A549 (cell line): ENCODE measurements at regions not wholly inside any gene's neighbourhood (a gene's known extent, or its start where the extent isn't known, plus 50 kb on each side); places are given as distances from the start of the nearest gene placed in this dataset.

Experiments used
- ATAC-seq, 2 experiments: fragments of 200-7000 bp in 1 of 2; fragments of >200 bp in 1 of 2; cut with Nextera tagmentation in 1 of 2; cut with Tn5 transposase in 1 of 2; 3 replicates each; pipeline versions ENCODE4 v1.8.0 to v1.9.1; 2018 to 2020; ENCODE audit warnings: mild to moderate bottlenecking in 1 of 2, moderate library complexity in 1 of 2
- CTCF ChIA-PET: fragments of 300-600 bp; sonication (Branson Sonifier 250); formaldehyde crosslinking; extraction: SDS; loops from one replicate; lab custom pipeline; 2021; ENCODE audit warnings: antibody characterized with exemption, inconsistent platforms; lab: Yijun Ruan, JAX
- POLR2A ChIA-PET: fragments of 350-600 bp; formaldehyde crosslinking; extraction: SDS; loops from one replicate; lab custom pipeline; 2021; ENCODE audit warnings: antibody characterized with exemption, inconsistent platforms; lab: Yijun Ruan, JAX
- DNase-seq, 2 experiments: peaks; one replicate each; pipeline versions ENCODE4 v3.0.0 to v3.0.0-alpha.2; 2011 to 2016; ENCODE audit warnings: low read depth in 1 of 2, low spot score in 1 of 2
- FAIRE-seq: peaks from 2 replicates; lab custom pipeline; 2011; peaks lifted over from hg19 to GRCh38; lab: Jason Lieb, UNC
- H3K27ac ChIP-seq, 2 experiments: fragments of >200 bp; sonication (Bioruptor Twin); formaldehyde crosslinking; 3 replicates each; pipeline ENCODE4 v1.5.1; 2016 to 2017
- H3K4me1 ChIP-seq: fragments of >200 bp; sonication (Bioruptor Twin); formaldehyde crosslinking; 3 replicates; pipeline ENCODE4 v1.6.1; 2016
- H3K4me2 ChIP-seq: fragments of >200 bp; sonication (Bioruptor Twin); formaldehyde crosslinking; 3 replicates; pipeline ENCODE4 v1.6.1; 2016
- H3K4me3 ChIP-seq: fragments of >200 bp; sonication (Bioruptor Twin); formaldehyde crosslinking; 3 replicates; pipeline ENCODE4 v1.5.1; 2016
- H3K9me3 ChIP-seq: fragments of >200 bp; sonication (Bioruptor Twin); formaldehyde crosslinking; 3 replicates; pipeline ENCODE4 v1.6.1; 2016
- CEBPB ChIP-seq, 2 experiments: fragments of >200 bp in 1 of 2; sonication (Bioruptor Twin) in 1 of 2; formaldehyde crosslinking in 1 of 2; IDR thresholded peaks; 2 replicates each; pipeline ENCODE4 v1.6.1; 2012 to 2016
- CTCF ChIP-seq: fragments of >200 bp; sonication (Bioruptor Twin); formaldehyde crosslinking; IDR thresholded peaks from 3 replicates; pipeline ENCODE4 v1.5.1; 2016
- EHMT2 ChIP-seq: fragments of 200-600 bp; sonication (generic); IDR thresholded peaks from 2 replicates; pipeline ENCODE4 v1.6.1; 2016; ENCODE audit warnings: antibody characterized with exemption, low read depth, mild to moderate bottlenecking, moderate library complexity
- FOSL2 ChIP-seq, 2 experiments: fragments of 450-650 bp in 1 of 2; fragments of >200 bp in 1 of 2; sonication (Bioruptor Twin) in 1 of 2; formaldehyde crosslinking; IDR thresholded peaks; 2 replicates each; pipeline versions ENCODE4 v1.5.0 to v1.6.1; 2016 to 2020; ENCODE audit warnings: mild to moderate bottlenecking in 1 of 2, moderate library complexity in 1 of 2
- HDAC2 ChIP-seq: fragments of 200-600 bp; sonication (generic); IDR thresholded peaks from 2 replicates; pipeline ENCODE4 v1.6.1; 2016
- HEYL ChIP-seq: fragments of 250-450 bp; sonication (Bioruptor Pico); IDR thresholded peaks from 2 replicates; pipeline ENCODE4 v1.8.0; 2021; ENCODE audit warnings: mild to moderate bottlenecking, moderate library complexity
- HOXB5 ChIP-seq: fragments of 250-450 bp; sonication (Bioruptor Pico); IDR thresholded peaks from 2 replicates; pipeline ENCODE4 v1.5.0; 2020; ENCODE audit warnings: mild to moderate bottlenecking, moderate library complexity
- NPAS2 ChIP-seq: fragments of 250-450 bp; sonication (Bioruptor Pico); IDR thresholded peaks from 2 replicates; pipeline ENCODE4 v1.8.0; 2022; ENCODE audit warnings: mild to moderate bottlenecking, moderate library complexity, borderline replicate concordance
- PBX3 ChIP-seq: IDR thresholded peaks from 2 replicates; pipeline ENCODE4 v1.6.1; 2012
- PHF8 ChIP-seq: fragments of 200-600 bp; sonication (generic); IDR thresholded peaks from 2 replicates; pipeline ENCODE4 v1.6.1; 2016; ENCODE audit warnings: low read depth, mild to moderate bottlenecking, antibody characterized with exemption, moderate library complexity, borderline replicate concordance
- RAD21 ChIP-seq, 2 experiments: fragments of >200 bp in 1 of 2; sonication (Bioruptor Twin) in 1 of 2; formaldehyde crosslinking in 1 of 2; IDR thresholded peaks in 1 of 2; conservative IDR thresholded peaks in 1 of 2; 2 replicates in 1 of 2; 3 replicates in 1 of 2; pipeline ENCODE4 v1.6.1; 2012 to 2018; ENCODE audit warnings: inconsistent platforms in 1 of 2
- RCOR1 ChIP-seq: fragments of 150-350 bp; IDR thresholded peaks from 2 replicates; pipeline ENCODE4 v1.6.1; 2014; ENCODE audit warnings: antibody characterized with exemption, low read length, low read depth
- REST ChIP-seq: fragments of 200-600 bp; sonication (generic); IDR thresholded peaks from 2 replicates; pipeline ENCODE4 v1.6.1; 2016; ENCODE audit warnings: antibody characterized with exemption, mild to moderate bottlenecking, moderate library complexity
- RNF2 ChIP-seq: fragments of 200-600 bp; sonication (generic); IDR thresholded peaks from 2 replicates; pipeline ENCODE4 v1.6.1; 2016; ENCODE audit warnings: low read depth, mild to moderate bottlenecking, antibody characterized with exemption, moderate library complexity, borderline replicate concordance
- ZFP36 ChIP-seq: fragments of 450-650 bp; IDR thresholded peaks from 2 replicates; pipeline ENCODE4 v1.6.1; 2014; ENCODE audit warnings: borderline replicate concordance; ENCODE audit not compliant: partially characterized antibody
- WGBS: methylation state at CpG from one replicate; pipeline ENCODE4 v1.1.6; 2017; ENCODE audit errors: missing lambda C conversion rate; 5-methylcytosine and 5-hydroxymethylcytosine counted together

- TF ChIP-seq CTCF (no peak), PBX3 (no peak), CEBPB (IDR thresholded peaks at IDR 0.05) (no peak)
- TF ChIP-seq, all 56 proteins: peak for 0
Observed at GRCh38 chr7:10824154-10824553, 149.5 kb upstream of the PHF14 start (continued).

GRCh38 chr7:10838228-10838627 is 135.4 kb upstream of the PHF14 start:
- 2% methylated on average over 1 of the region's 1 CpG for WGBS
- no peak overlapping the region for H3K4me2 ChIP-seq
- ChIA-PET CTCF (interaction anchor here (1.1 kb wide), 1 partner anchor 12 kb away, joined by 3 read pairs; no protein-coding TSS in a partner anchor), POLR2A (no interaction called here)
- FAIRE-seq (no peak), DNase-seq (no peak), ATAC-seq (no peak)
- H3K4me1 ChIP-seq: no peaks in the 10 kb centered on the region
- H3K4me3 ChIP-seq: no peak overlapping the region
- H3K9me3 ChIP-seq: no peaks in the 10 kb centered on the region
- TF ChIP-seq RAD21 (conservative IDR thresholded peaks at IDR 0.05 in 1 of 2, IDR thresholded peaks at IDR 0.05 in 1 of 2): no peak
- TF ChIP-seq HOXB5 (CRISPR knock-in tag): no peak
- H3K27ac ChIP-seq: no peak overlapping the region

- no peaks in the 10 kb centered on the region for H3K9me3 ChIP-seq
- DNase-seq (no peak), FAIRE-seq (no peak), ATAC-seq (no peak)
- no peaks in the 10 kb centered on the region for H3K4me1 ChIP-seq
- no peak overlapping the region for H3K4me3 ChIP-seq
- POLR2A ChIA-PET: no interaction called here
- TF ChIP-seq ZFP36 (no peak), NPAS2 (CRISPR knock-in tag) (no peak)
- 33% methylated on average over 2 of the region's 2 CpGs for WGBS
- no peak overlapping the region for H3K27ac ChIP-seq
- no peak overlapping the region for H3K4me2 ChIP-seq
- CTCF ChIA-PET: no interaction called here
Observed at GRCh38 chr7:10845225-10845624, 128.4 kb upstream of the PHF14 start.

- no peaks in the 10 kb centered on the region for H3K4me1 ChIP-seq
- TF ChIP-seq EHMT2 (no peak), RNF2 (no peak), HEYL (CRISPR knock-in tag) (no peak), HDAC2 (no peak), RCOR1 (no peak), PHF8 (no peak)
- DNase-seq: no peak
- no peak for ATAC-seq
- WGBS: 72% methylated on average over 5 of the region's 16 CpGs
- H3K9me3 ChIP-seq: no peaks in the 10 kb centered on the region
- no peak for FAIRE-seq
- H3K27ac ChIP-seq: no peak overlapping the region
- H3K4me2 ChIP-seq: no peak overlapping the region
- ChIA-PET POLR2A (no interaction called here), CTCF (no interaction called here)
- no peak overlapping the region for H3K4me3 ChIP-seq
Observed at GRCh38 chr7:10855583-10855982, 118.1 kb upstream of the PHF14 start.

GRCh38 chr7:10860516-10860915 is 113.2 kb upstream of the PHF14 start:
- POLR2A ChIA-PET: no interaction called here
- Histone ChIP-seq H3K27ac (no peak overlapping the region), H3K9me3 (no peaks in the 10 kb centered on the region)
- no peak for TF ChIP-seq REST
- TF ChIP-seq FOSL2 (IDR thresholded peaks at IDR 0.05): 0 out of 2 replicates have a peak, but pooled peaks have one; percentile 6
- TF ChIP-seq FOSL2 (CRISPR knock-in tag; IDR thresholded peaks at IDR 0.05): no peak
- TF ChIP-seq, all 56 proteins: peak for 1
- no peaks in the 10 kb centered on the region for H3K4me1 ChIP-seq
- no peak overlapping the region for H3K4me2 ChIP-seq
- CTCF ChIA-PET: no interaction called here
- H3K4me3 ChIP-seq: no peak overlapping the region
- no peak for FAIRE-seq
- DNase-seq: no peak
- ATAC-seq: no peak
- WGBS: 11% methylated on average over 2 of the region's 2 CpGs
